Neural progenitor cell (in vitro differentiated cells): ENCODE measurements at regions not wholly inside any gene's neighbourhood (a gene's known extent, or its start where the extent isn't known, plus 50 kb on each side); places are given as distances from the start of the nearest gene placed in this dataset.

Experiments
- DNase-seq: peaks from one replicate; pipeline ENCODE4 v3.0.0-alpha.2; 2016; ENCODE audit warnings: low spot score
- H2AFZ ChIP-seq: fragments of 200-600 bp; sonication (generic); replicated peaks from 2 replicates; pipeline ENCODE4 v1.6.1; 2016; ENCODE audit warnings: antibody characterized with exemption
- H3F3A ChIP-seq: fragments of 200-600 bp; sonication (generic); 2 replicates; pipeline ENCODE4 v1.6.1; 2016; ENCODE audit warnings: antibody characterized with exemption, low read depth
- H3K27ac ChIP-seq: fragments of 200-600 bp; sonication (generic); 2 replicates; pipeline ENCODE4 v1.5.1; 2016; ENCODE audit warnings: mild to moderate bottlenecking
- H3K27me3 ChIP-seq: fragments of 200-600 bp; sonication (generic); 2 replicates; pipeline ENCODE4 v1.6.1; 2016; ENCODE audit warnings: mild to moderate bottlenecking, moderate library complexity
- H3K36me3 ChIP-seq: fragments of 200-600 bp; sonication (generic); 2 replicates; pipeline ENCODE4 v1.5.1; 2016
- H3K4me1 ChIP-seq: fragments of 200-600 bp; sonication (generic); 2 replicates; pipeline ENCODE4 v1.6.1; 2016; ENCODE audit warnings: mixed run types
- H3K4me2 ChIP-seq: fragments of 200-600 bp; sonication (generic); 2 replicates; pipeline ENCODE4 v1.6.1; 2016
- H3K4me3 ChIP-seq: fragments of 200-600 bp; sonication (generic); 2 replicates; pipeline ENCODE4 v1.5.1; 2016
- H3K79me2 ChIP-seq: fragments of 200-600 bp; sonication (generic); 2 replicates; pipeline ENCODE4 v1.6.1; 2016; ENCODE audit warnings: low read depth
- H3K9ac ChIP-seq: fragments of 200-600 bp; sonication (generic); 2 replicates; pipeline ENCODE4 v1.6.1; 2016
- H3K9me3 ChIP-seq: fragments of 200-600 bp; sonication (generic); 2 replicates; pipeline ENCODE4 v1.5.1; 2016; ENCODE audit warnings: low read depth
- H4K20me1 ChIP-seq: fragments of 200-600 bp; sonication (generic); 2 replicates; pipeline ENCODE4 v1.6.1; 2016; ENCODE audit warnings: low read depth
- H3K27ac Mint-ChIP-seq: 3 replicates; pipeline ENCODE4 v1.8.0; 2021; ENCODE audit warnings: mixed read lengths
- H3K27me3 Mint-ChIP-seq: 2 replicates; pipeline ENCODE4 v1.8.0; 2022; ENCODE audit warnings: low read depth, mild to moderate bottlenecking, inconsistent platforms, moderate library complexity, mixed read lengths; ENCODE audit not compliant: insufficient read depth
- H3K36me3 Mint-ChIP-seq: 3 replicates; pipeline ENCODE4 v1.8.0; 2021; ENCODE audit warnings: mixed read lengths
- H3K4me1 Mint-ChIP-seq: 3 replicates; pipeline ENCODE4 v1.8.0; 2021; ENCODE audit warnings: mixed read lengths
- H3K4me3 Mint-ChIP-seq: 3 replicates; pipeline ENCODE4 v1.8.0; 2021; ENCODE audit warnings: mild to moderate bottlenecking, moderate library complexity, mixed read lengths
- H3K9me3 Mint-ChIP-seq: 3 replicates; pipeline ENCODE4 v1.8.0; 2020; ENCODE audit warnings: mixed read lengths
- EZH2 ChIP-seq: fragments of 200-600 bp; sonication (generic); IDR thresholded peaks from 2 replicates; pipeline ENCODE4 v1.6.1; 2017; ENCODE audit warnings: antibody characterized with exemption, mild to moderate bottlenecking, moderate library complexity
- EZH2phosphoT487 ChIP-seq: fragments of 200-600 bp; sonication (generic); IDR thresholded peaks from 2 replicates; pipeline ENCODE4 v1.6.1; 2017; ENCODE audit warnings: antibody characterized with exemption
- TF ChIP-seq, protein P1 (sequence below): fragments of 200-600 bp; sonication (generic); IDR thresholded peaks from 2 replicates; pipeline ENCODE4 v1.5.1; 2017; ENCODE audit warnings: antibody characterized with exemption, mild to moderate bottlenecking

DNA sequence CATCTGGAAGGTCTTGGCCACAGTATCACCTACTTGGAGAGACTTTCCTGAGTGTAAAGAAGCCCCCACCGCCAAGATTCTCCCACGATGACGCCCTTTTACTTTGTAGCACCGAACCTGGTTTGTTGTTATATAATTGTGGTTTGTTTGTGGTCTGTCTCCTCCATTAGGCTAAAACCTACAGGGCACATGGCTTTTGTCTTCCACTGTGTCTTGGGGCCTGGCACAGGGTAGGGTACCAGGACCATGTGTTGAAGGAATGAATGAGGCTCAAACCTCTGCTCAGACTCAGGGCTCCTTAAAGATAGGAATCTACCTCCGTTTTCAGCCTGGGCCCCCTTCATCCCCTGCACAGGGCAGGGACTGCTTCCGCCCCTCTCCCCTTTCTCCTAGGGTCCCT, 59.4 kb upstream of the CCDC167 start:
- Histone ChIP-seq H3K9ac (no peak overlapping the region), H3K79me2 (no peaks in the 10 kb centered on the region), H3K9me3 (no peaks in the 10 kb centered on the region), H4K20me1 (no peaks in the 10 kb centered on the region), H3K4me3 (no peak overlapping the region), H3K4me2 (peak overlapping the region; percentile 69), H3F3A (peaks cover 51% of the 10 kb centered on the region), H3K36me3 (no peaks in the 10 kb centered on the region), H3K27me3 (no peaks in the 10 kb centered on the region), H2AFZ (no peak overlapping the region), H3K4me1 (peaks cover 68% of the 10 kb centered on the region), H3K27ac (no peak overlapping the region)
- TF ChIP-seq, protein P1, sequence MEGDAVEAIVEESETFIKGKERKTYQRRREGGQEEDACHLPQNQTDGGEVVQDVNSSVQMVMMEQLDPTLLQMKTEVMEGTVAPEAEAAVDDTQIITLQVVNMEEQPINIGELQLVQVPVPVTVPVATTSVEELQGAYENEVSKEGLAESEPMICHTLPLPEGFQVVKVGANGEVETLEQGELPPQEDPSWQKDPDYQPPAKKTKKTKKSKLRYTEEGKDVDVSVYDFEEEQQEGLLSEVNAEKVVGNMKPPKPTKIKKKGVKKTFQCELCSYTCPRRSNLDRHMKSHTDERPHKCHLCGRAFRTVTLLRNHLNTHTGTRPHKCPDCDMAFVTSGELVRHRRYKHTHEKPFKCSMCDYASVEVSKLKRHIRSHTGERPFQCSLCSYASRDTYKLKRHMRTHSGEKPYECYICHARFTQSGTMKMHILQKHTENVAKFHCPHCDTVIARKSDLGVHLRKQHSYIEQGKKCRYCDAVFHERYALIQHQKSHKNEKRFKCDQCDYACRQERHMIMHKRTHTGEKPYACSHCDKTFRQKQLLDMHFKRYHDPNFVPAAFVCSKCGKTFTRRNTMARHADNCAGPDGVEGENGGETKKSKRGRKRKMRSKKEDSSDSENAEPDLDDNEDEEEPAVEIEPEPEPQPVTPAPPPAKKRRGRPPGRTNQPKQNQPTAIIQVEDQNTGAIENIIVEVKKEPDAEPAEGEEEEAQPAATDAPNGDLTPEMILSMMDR: no peak
- TF ChIP-seq EZH2phosphoT487: no peak
- no peak for TF ChIP-seq EZH2
- peaks cover 18% of the 10 kb centered on the region for H3K27me3 Mint-ChIP-seq
- H3K27ac Mint-ChIP-seq: peak overlapping the region; percentile 85
- H3K36me3 Mint-ChIP-seq: no peaks in the 10 kb centered on the region
- no peak for DNase-seq
- peaks cover 4% of the 10 kb centered on the region for H3K9me3 Mint-ChIP-seq
- peak overlapping the region; percentile 19 for H3K4me3 Mint-ChIP-seq
- peaks cover 86% of the 10 kb centered on the region for H3K4me1 Mint-ChIP-seq

DNA sequence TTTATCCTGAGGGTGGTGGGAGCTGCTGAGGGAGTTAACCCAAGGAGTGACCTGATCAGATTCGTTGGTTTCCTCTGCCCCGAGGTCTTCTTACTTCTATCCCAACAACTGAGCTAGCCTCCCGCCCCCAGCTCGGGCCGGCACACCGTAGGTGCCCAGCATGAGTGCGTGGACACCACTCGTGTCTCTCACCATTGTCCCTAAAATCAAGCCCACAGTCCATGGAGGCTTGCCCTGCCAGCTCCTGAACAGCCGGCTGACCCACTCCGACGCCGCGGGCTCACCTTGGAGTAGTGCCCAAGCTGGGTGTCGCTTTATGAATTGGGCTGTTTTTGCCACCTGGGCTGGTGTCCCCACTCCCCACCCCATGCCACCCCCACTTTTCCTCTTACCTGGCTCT, 59.0 kb upstream of the CCDC167 start:
- peaks cover 47% of the 10 kb centered on the region for H3F3A ChIP-seq
- no peak overlapping the region for H2AFZ ChIP-seq
- H3K4me3 ChIP-seq: no peak overlapping the region
- H3K9ac ChIP-seq: no peak overlapping the region
- H3K4me1 ChIP-seq: peaks cover 66% of the 10 kb centered on the region
- no peaks in the 10 kb centered on the region for H3K27me3 ChIP-seq
- Mint-ChIP-seq H3K27me3 (peaks cover 19% of the 10 kb centered on the region), H3K4me3 (peak overlapping the region; percentile 19), H3K4me1 (peaks cover 85% of the 10 kb centered on the region), H3K36me3 (no peaks in the 10 kb centered on the region), H3K9me3 (peaks cover 4% of the 10 kb centered on the region), H3K27ac (peak overlapping the region; percentile 94)
- H3K9me3 ChIP-seq: no peaks in the 10 kb centered on the region
- H3K79me2 ChIP-seq: no peaks in the 10 kb centered on the region
- no peaks in the 10 kb centered on the region for H4K20me1 ChIP-seq
- H3K27ac ChIP-seq: no peak overlapping the region
- no peak for DNase-seq
- H3K36me3 ChIP-seq: no peaks in the 10 kb centered on the region
- TF ChIP-seq EZH2 (no peak), EZH2phosphoT487 (no peak)
- no peak overlapping the region for H3K4me2 ChIP-seq

DNA sequence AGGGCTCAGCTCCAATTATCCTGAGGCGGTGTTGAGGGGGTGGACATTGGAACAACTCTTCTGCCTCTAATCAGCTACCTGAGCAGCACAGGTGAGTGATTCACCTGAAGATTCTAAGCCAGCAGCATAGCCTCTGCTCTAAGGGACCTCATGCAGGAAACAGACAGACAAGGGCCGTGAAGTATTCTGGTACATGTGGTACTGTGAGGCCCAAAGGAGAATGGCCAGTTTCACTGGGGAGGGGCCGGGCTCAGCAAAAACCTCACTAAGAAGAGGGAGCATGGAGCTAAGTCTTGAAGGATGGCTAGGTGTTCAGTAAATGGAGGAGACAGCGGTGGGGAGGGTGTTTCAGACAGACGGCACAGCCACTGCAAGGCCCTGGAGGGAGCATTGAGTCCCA, 58.5 kb upstream of the CCDC167 start:
- Histone ChIP-seq H3K27me3 (no peaks in the 10 kb centered on the region), H3K9me3 (no peaks in the 10 kb centered on the region), H3K4me2 (peak overlapping the region; percentile 19), H3K4me1 (peaks cover 63% of the 10 kb centered on the region), H3K36me3 (no peaks in the 10 kb centered on the region), H4K20me1 (no peaks in the 10 kb centered on the region), H3F3A (peaks cover 44% of the 10 kb centered on the region), H3K9ac (no peak overlapping the region), H3K79me2 (no peaks in the 10 kb centered on the region), H3K4me3 (no peak overlapping the region), H3K27ac (no peak overlapping the region), H2AFZ (no peak overlapping the region)
- Mint-ChIP-seq H3K9me3 (peaks cover 4% of the 10 kb centered on the region), H3K4me3 (peak overlapping the region; percentile 80), H3K27ac (peak overlapping the region; percentile 94), H3K36me3 (no peaks in the 10 kb centered on the region), H3K4me1 (peaks cover 86% of the 10 kb centered on the region), H3K27me3 (peaks cover 19% of the 10 kb centered on the region)
- no peak for DNase-seq
- TF ChIP-seq, protein P1: no peak
- no peak for TF ChIP-seq EZH2phosphoT487
- no peak for TF ChIP-seq EZH2

DNA sequence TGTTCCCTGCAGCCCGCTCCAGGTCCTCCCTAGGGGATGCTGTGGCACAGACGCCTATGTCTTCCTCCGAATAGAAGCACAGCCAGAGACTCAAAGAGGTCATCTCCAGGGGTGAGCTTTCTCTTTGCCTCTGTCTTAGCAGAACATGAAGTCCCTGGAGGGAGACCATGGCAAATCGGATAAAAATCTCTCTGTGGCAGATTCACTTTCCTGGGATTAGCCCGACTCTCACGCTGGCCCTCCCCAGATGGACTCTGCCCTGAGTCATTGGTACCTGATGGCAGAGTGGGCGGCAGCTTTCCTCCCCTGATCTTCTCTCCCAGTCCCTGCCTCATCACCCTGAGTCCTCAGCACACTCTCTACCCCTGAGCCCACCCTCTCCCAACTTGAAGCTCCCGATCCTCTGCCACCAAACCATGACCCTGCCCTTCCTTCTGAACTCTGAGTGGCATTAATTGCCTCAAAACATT, 58.0 kb upstream of the CCDC167 start:
- Histone ChIP-seq H3K4me2 (peak overlapping the region; percentile 19), H3F3A (peaks cover 44% of the 10 kb centered on the region), H4K20me1 (no peaks in the 10 kb centered on the region), H3K9me3 (no peaks in the 10 kb centered on the region), H2AFZ (no peak overlapping the region), H3K27ac (no peak overlapping the region), H3K9ac (no peak overlapping the region), H3K79me2 (no peaks in the 10 kb centered on the region), H3K4me1 (peaks cover 63% of the 10 kb centered on the region), H3K36me3 (no peaks in the 10 kb centered on the region), H3K27me3 (no peaks in the 10 kb centered on the region), H3K4me3 (no peak overlapping the region)
- Mint-ChIP-seq H3K27me3 (peaks cover 22% of the 10 kb centered on the region), H3K9me3 (peaks cover 4% of the 10 kb centered on the region), H3K4me3 (peak overlapping the region; percentile 80), H3K4me1 (peaks cover 91% of the 10 kb centered on the region), H3K27ac (peak overlapping the region; percentile 94), H3K36me3 (no peaks in the 10 kb centered on the region)
- TF ChIP-seq, protein P1: no peak
- TF ChIP-seq EZH2phosphoT487: no peak
- no peak for TF ChIP-seq EZH2
- no peak for DNase-seq
